Skeletal muscle satellite cell (primary cell): ENCODE measurements at regions not wholly inside any gene's neighbourhood (a gene's known extent, or its start where the extent isn't known, plus 50 kb on each side); places are given as distances from the start of the nearest gene placed in this dataset.
"Not testable (repeated sequence)": the region's sequence is repeated elsewhere in the genome, so short reads cannot be mapped to it uniquely, and the experiment has no call there.

Source experiments
- H3K27me3 ChIP-seq: 2 replicates; pipeline ENCODE4 v1.7.0; 2013; ENCODE audit warnings: low read length; ENCODE audit not compliant: control insufficient read depth, insufficient read depth
- H3K36me3 ChIP-seq: 2 replicates; pipeline ENCODE4 v1.7.0; 2013; ENCODE audit warnings: mild to moderate bottlenecking, control low read depth, low read length; ENCODE audit not compliant: insufficient read depth
- H3K4me1 ChIP-seq: 2 replicates; pipeline ENCODE4 v1.7.0; 2013; ENCODE audit warnings: low read length; ENCODE audit not compliant: control insufficient read depth, insufficient read depth
- H3K4me2 ChIP-seq: 2 replicates; pipeline ENCODE4 v1.7.0; 2013; ENCODE audit warnings: mild to moderate bottlenecking, low read length
- H3K4me3 ChIP-seq: 2 replicates; pipeline ENCODE4 v1.7.0; 2013; ENCODE audit warnings: low read length
- H3K9ac ChIP-seq: 2 replicates; pipeline ENCODE4 v1.7.0; 2013; ENCODE audit warnings: mild to moderate bottlenecking, low read depth, low read length, moderate library complexity
- H3K9me3 ChIP-seq: replicated peaks from 2 replicates; pipeline ENCODE4 v1.7.0; 2013; ENCODE audit warnings: mild to moderate bottlenecking, control low read depth, low read length

DNA sequence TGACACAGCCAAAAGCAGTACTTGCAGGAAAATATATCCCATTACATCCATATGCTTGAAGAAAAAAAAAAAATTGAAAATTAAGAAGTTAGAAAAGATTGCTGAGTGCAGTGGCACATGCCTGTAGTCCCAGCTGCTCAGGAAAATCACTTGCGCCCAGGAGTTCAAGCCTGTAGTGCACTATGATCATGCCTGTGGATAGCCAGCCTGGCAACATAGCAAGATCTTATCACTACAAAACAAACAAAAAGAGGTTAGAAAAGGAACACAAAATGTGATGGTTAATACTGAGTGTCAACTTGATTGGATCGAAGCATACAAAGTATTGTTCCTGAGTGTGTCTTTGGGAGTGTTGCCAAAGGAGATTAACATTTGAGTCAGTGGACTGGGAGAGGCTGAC is 361.9 kb downstream of the NYAP2 start:
- Histone ChIP-seq H3K4me3 (no peak overlapping the region), H3K9ac (no peak overlapping the region), H3K36me3 (no peaks in the 10 kb centered on the region), H3K4me1 (peaks cover 5% of the 10 kb centered on the region), H3K27me3 (no peaks in the 10 kb centered on the region), H3K9me3 (no peaks in the 10 kb centered on the region), H3K4me2 (no peak overlapping the region)

DNA sequence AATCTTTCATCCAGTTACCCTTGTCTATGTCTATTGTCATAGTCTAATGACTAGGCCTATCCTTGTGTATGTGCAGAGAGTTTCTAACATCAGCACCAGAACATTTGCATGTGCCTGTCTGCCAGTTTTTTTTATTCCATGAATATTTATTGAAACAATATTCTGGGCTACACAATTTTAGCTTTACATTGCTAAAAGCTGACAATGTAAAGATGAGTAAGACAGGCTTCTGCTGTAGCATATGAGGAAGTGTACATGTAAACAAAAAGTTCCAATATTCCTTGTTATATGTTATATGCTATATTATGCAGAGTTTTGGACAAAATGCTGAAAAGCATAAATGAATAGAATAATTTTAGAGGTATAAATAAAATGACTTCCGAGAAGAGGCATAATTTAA is 357.7 kb downstream of the NYAP2 start:
- Histone ChIP-seq H3K4me1 (no peaks in the 10 kb centered on the region), H3K36me3 (no peaks in the 10 kb centered on the region), H3K4me2 (no peak overlapping the region), H3K4me3 (no peak overlapping the region), H3K9me3 (no peaks in the 10 kb centered on the region), H3K9ac (no peak overlapping the region), H3K27me3 (no peaks in the 10 kb centered on the region)

DNA sequence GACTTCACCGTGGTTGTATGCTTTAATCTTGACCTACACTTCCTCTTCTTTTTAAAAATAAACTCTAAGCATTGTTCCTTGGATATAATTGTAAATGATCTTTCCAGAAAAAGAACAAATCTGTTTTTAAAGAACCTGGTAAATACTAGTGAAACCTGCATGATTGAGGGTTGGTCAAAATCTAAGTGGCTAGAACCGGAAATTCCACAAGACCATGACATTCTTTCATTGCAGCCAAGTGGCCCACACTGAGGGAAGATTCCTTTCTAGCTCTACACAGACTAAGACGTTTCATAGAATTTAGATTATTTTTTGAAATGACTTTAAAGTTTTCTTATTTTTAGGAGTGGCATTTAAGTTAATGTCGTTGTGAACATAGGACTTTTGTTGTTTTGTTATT is 356.7 kb downstream of the NYAP2 start:
- Histone ChIP-seq H3K9me3 (no peaks in the 10 kb centered on the region), H3K4me3 (no peak overlapping the region), H3K9ac (no peak overlapping the region), H3K27me3 (no peaks in the 10 kb centered on the region), H3K4me2 (no peak overlapping the region), H3K36me3 (no peaks in the 10 kb centered on the region), H3K4me1 (no peaks in the 10 kb centered on the region)

DNA sequence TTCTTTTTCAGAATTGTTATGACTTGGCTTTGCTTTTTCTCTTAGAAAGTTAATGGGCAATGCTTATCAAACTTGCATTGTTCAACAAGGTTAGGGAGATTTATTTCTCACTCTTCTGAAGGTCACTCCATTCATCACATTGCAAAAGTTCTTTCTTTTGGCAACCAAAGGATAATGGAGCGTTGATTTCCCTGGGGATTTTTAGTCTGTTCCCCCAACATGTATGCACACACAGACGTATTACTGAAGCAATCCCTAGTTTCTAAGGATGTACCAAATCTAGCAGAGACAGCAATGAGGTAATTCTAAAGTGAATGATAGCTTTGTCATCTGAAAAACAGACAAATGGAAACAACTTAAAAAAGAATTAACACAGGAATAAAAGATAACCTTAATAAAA is 349.1 kb downstream of the NYAP2 start:
- H3K4me3 ChIP-seq, result no peak overlapping the region
- H3K4me1 ChIP-seq, result no peaks in the 10 kb centered on the region
- no peak overlapping the region for H3K4me2 ChIP-seq
- H3K27me3 ChIP-seq, result no peaks in the 10 kb centered on the region
- H3K36me3 ChIP-seq, result no peaks in the 10 kb centered on the region
- no peak overlapping the region for H3K9ac ChIP-seq
- no peaks in the 10 kb centered on the region for H3K9me3 ChIP-seq

DNA sequence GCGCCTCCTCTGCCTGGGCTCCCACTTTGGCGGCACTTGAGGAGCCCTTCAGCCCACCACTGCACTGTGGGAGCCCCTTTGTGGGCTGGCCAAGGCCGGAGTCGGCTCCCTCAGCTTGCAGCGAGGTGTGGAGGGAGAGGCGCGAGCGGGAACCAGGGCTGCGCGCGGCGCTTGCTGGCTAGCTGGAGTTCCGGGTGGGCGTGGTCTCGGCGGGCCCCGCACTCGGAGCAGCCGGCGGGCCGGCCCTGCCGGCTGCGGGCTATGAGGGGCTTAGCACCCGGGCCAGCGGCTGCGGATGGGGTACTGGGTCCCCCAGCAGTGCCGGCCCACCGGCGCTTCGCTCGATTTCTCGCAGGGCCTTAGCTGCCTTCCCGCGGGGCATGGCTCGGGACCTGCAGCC is 344.5 kb downstream of the NYAP2 start:
- H3K9me3 ChIP-seq, H3K9ac ChIP-seq, H3K4me3 ChIP-seq, H3K36me3 ChIP-seq, H3K4me1 ChIP-seq, H3K4me2 ChIP-seq, H3K27me3 ChIP-seq: not testable (repeated sequence)

DNA sequence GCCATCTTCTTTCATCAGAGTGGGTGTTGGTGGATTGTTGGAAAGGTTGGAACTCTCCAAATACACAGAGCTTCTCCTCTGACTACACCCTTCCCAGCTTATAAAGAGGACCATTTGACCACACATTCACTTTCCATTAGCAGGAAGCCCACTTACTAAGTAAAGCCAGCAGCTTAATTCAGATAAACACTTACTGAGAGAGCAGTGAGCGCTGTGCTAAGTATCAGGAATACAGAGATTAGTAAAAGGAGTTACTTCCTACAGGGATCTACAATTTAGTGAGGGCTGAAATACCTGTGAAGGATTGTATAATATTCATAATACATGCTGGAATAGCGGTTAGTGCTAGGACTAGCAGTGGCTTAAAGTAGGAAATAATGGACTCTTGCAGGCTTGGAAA is 343.0 kb downstream of the NYAP2 start:
- no peaks in the 10 kb centered on the region for H3K9me3 ChIP-seq
- no peak overlapping the region for H3K4me3 ChIP-seq
- no peaks in the 10 kb centered on the region for H3K36me3 ChIP-seq
- no peak overlapping the region for H3K9ac ChIP-seq
- H3K27me3 ChIP-seq, result no peaks in the 10 kb centered on the region
- H3K4me2 ChIP-seq, result no peak overlapping the region
- peaks cover 5% of the 10 kb centered on the region for H3K4me1 ChIP-seq

DNA sequence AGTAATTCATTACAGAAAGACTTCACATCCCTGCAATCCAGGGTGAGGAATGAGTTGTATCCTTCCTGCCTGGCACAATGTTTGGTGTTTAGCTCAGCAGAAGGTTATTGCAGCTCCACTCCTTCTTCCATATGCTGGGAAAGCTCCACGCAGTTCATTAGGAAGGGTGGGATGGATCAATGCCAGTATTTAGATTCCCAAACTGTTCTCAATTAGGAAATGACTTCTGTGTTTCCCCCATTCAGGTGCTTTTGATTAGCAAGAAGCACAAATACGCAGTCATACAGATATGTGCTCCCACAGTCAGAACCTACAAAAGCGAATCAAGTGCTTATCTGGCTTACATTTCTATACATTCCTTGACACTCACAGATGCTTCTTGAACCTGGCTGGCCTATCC is 340.6 kb downstream of the NYAP2 start:
- H3K9me3 ChIP-seq, result no peaks in the 10 kb centered on the region
- no peaks in the 10 kb centered on the region for H3K36me3 ChIP-seq
- H3K9ac ChIP-seq, result no peak overlapping the region
- peaks cover 21% of the 10 kb centered on the region for H3K4me1 ChIP-seq
- no peak overlapping the region for H3K4me2 ChIP-seq
- no peak overlapping the region for H3K4me3 ChIP-seq
- H3K27me3 ChIP-seq, result no peaks in the 10 kb centered on the region

DNA sequence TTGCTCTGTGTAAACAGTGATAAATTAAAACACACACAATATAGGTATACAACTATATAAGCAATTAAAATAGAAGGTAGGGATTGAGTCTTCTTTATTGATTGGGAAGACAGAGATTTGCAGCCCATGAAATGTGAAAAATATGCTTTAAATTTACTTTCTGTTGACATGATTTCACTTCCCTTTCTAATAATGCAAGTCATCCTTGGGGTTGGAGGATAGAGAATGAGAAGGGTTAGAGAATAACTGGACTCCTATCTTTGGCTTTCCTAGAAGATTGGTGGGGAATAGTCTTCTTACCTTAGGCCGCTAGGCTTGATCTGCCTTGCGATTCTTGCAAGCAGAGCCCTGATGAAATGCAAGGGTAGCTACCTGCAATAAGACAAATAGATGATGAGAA is 339.8 kb downstream of the NYAP2 start:
- no peak overlapping the region for H3K9ac ChIP-seq
- H3K4me3 ChIP-seq, result no peak overlapping the region
- H3K4me1 ChIP-seq, result peaks cover 21% of the 10 kb centered on the region
- no peak overlapping the region for H3K4me2 ChIP-seq
- H3K27me3 ChIP-seq, result no peaks in the 10 kb centered on the region
- no peaks in the 10 kb centered on the region for H3K36me3 ChIP-seq
- H3K9me3 ChIP-seq, result no peaks in the 10 kb centered on the region

DNA sequence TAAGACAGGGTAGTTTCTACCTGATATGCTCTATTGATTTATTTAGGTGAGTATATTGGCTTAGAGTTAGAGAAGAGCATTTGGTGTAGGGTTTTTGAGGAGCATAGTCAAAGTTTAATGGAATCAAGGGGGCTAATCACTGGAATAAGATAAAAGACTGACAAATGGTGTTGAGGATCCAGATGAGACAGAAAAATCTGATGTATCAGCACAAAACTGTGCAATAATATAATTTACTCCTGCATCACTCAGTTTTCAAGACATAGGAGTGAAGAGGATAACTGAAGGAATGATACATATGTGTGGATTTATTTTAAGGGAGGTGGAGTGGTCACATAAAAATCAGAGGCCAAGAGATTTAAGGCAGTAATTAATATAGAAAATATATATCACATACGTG is 339.2 kb downstream of the NYAP2 start:
- no peak overlapping the region for H3K9ac ChIP-seq
- H3K4me1 ChIP-seq, result peaks cover 21% of the 10 kb centered on the region
- H3K27me3 ChIP-seq, result no peaks in the 10 kb centered on the region
- H3K4me3 ChIP-seq, result no peak overlapping the region
- H3K9me3 ChIP-seq, result no peaks in the 10 kb centered on the region
- H3K4me2 ChIP-seq, result no peak overlapping the region
- H3K36me3 ChIP-seq, result no peaks in the 10 kb centered on the region

DNA sequence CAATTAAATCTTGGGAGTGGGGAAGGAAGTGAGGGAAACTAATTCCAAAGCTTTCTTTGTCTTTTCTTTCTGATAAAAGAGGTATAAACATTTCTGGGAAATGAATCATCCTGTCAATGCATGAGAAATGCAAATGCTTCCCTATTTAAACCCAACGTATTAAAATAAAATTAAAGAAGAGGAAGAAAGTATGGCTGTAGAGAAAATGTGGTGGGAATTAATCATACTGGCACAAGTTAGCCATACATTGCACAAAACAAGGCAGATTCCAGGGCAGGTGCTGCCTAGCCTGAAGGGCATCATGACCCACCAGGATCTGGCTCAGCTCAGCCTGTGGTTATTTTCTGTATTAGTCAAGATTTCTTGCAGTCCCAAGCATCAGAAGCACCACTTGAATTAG is 338.0 kb downstream of the NYAP2 start:
- Histone ChIP-seq H3K9me3 (no peaks in the 10 kb centered on the region), H3K4me3 (no peak overlapping the region), H3K9ac (no peak overlapping the region), H3K27me3 (no peaks in the 10 kb centered on the region), H3K36me3 (no peaks in the 10 kb centered on the region), H3K4me2 (no peak overlapping the region), H3K4me1 (peaks cover 21% of the 10 kb centered on the region)

DNA sequence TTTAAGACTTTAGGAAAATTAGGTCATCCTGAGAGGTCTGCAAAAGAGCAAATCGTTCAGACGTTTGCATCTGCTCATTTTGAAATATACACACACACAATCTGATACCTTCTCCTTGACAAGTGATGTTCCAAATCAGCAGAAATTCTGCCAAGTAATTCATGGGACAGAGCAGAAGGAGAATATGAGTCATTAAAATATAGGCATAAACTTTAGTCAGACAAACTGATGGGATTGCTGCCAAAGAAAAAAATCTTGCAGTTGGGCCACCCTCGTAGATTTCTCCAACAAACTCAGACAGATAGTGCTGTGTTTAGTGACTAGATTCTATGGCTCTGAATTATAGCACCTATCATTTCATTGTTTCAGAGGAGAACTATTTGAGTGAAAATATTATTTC is 336.3 kb downstream of the NYAP2 start:
- Histone ChIP-seq H3K36me3 (no peaks in the 10 kb centered on the region), H3K4me3 (no peak overlapping the region), H3K4me2 (no peak overlapping the region), H3K9ac (no peak overlapping the region), H3K4me1 (peaks cover 21% of the 10 kb centered on the region), H3K27me3 (no peaks in the 10 kb centered on the region), H3K9me3 (no peaks in the 10 kb centered on the region)

DNA sequence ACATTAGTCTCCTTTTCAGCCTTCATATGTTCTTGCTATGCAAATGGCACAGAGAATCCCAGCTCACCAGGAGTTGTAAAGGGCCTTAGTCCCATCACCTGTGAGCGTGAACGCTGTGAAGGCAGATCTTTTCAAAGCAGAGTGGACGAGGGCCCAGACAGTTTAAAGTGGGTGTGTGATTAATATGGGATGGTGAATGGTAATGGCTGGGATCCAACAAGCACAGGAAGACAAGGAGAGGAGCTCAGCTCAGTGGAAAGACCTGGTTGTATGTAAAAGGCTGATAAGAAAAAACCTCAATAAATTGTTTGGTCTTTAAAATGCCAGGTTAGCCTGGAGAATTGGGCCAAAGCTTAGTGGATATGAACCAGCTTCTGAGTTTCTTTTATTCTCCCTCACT is 326.2 kb downstream of the NYAP2 start:
- no peaks in the 10 kb centered on the region for H3K36me3 ChIP-seq
- H3K4me3 ChIP-seq, result no peak overlapping the region
- no peak overlapping the region for H3K4me2 ChIP-seq
- H3K9ac ChIP-seq, result no peak overlapping the region
- no peaks in the 10 kb centered on the region for H3K27me3 ChIP-seq
- no peaks in the 10 kb centered on the region for H3K9me3 ChIP-seq
- H3K4me1 ChIP-seq, result no peaks in the 10 kb centered on the region
